Spleen (tissue), 7 donors: ENCODE measurements at regions not wholly inside any gene's neighbourhood (a gene's known extent, or its start where the extent isn't known, plus 50 kb on each side); places are given as distances from the start of the nearest gene placed in this dataset.

Experiments used
- CTCF ChIP-seq, 11 experiments: fragments of 200-600 bp in 7 of 11; fragments of 450-650 bp in 4 of 11; sonication (generic) in 4 of 11; IDR thresholded peaks in 8 of 11; conservative IDR thresholded peaks in 3 of 11; 1 replicate in 7 of 11; 2 replicates in 4 of 11; pipeline versions ENCODE4 v1.4.0 to v1.8.0; 2016 to 2021; ENCODE audit warnings: antibody characterized with exemption in 11 of 11, inconsistent platforms in 4 of 11, mild to moderate bottlenecking in 1 of 11
- POLR2A ChIP-seq, 3 donors: fragments of 450-650 bp; IDR thresholded peaks; one replicate each; pipeline ENCODE4 v1.5.1; 2017; ENCODE audit warnings: antibody characterized with exemption in 3 of 3, mild to moderate bottlenecking in 1 of 3
- donor health status: DM: no; HTN: no; CAD: no; lungs with moderate emphysema.
- donor health status: DM: no; HTN: no; CAD: no.
- donor health status: DM: no; HTN: no; CAD: no.

GRCh38 chr2:84102274-84102673, 356.8 kb downstream of the SUCLG1 start:
- TF ChIP-seq CTCF (IDR thresholded peaks at IDR 0.05 in 8 of 11, conservative IDR thresholded peaks at IDR 0.05 in 3 of 11) = no peak
- TF ChIP-seq POLR2A (IDR thresholded peaks at IDR 0.05) = no peak
